ENCODE measurements at regions not wholly inside any gene's neighbourhood (a gene's known extent, or its start where the extent isn't known, plus 50 kb on each side); places are given as distances from the start of the nearest gene placed in this dataset.

DNA sequence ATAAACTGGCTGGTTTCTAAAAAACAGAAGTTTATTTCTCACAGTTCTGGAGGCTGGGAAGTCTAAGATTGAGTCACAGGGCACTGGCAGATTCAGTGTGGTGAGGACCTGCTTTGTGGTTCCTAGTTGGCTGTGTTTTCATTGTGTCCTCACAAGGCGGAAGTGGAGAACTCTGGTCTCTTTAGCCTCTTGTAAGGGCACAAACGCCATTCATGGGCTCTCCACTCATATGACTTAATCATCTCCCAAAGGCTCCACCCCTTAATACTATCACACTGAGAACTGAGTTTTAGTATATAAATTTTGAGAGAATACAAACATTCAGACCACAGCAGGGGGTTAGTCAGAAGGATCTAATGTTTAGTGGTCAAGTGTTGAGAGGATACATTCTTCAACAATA lies 208.2 kb downstream of the SEC61B start:
- ChIA-PET CTCF (ENCODE audit: low intra/inter-chr PET ratio, low total read pairs) (no interaction called here), POLR2A (no interaction called here)
- H4K20me1 ChIP-seq (ENCODE audit: insufficient read depth, low read length), result no peaks in the 10 kb centered on the region
- no peaks in the 10 kb centered on the region for H3K9me3 ChIP-seq (ENCODE audit: low read length)
- H3K27ac ChIP-seq (ENCODE audit: extremely low read length, insufficient read depth, low read length), result no peak overlapping the region
- no TSS peak for BruUV-seq (replicated peaks)
- intact Hi-C loops (cut with micrococcal nuclease; ENCODE audit: unreplicated experiment), result no loop called here
- DNase-seq (ENCODE audit: low spot score), result no peak
- no peaks in the 10 kb centered on the region for H3K27me3 ChIP-seq (ENCODE audit: control insufficient read depth in 1 of 2, insufficient read depth in 2 of 2, low read length in 2 of 2)
- no peak overlapping the region for H3K4me3 ChIP-seq (replicated peaks in 1 of 3; ENCODE audit: insufficient read depth in 1 of 3, low read depth in 2 of 3, low read length in 3 of 3)
- H3K9ac ChIP-seq (ENCODE audit: insufficient read depth, low read depth, low read length), result no peak overlapping the region
- H3K36me3 ChIP-seq (replicated peaks in 1 of 2; ENCODE audit: control insufficient read depth in 1 of 2, insufficient read depth in 2 of 2, low read length in 2 of 2), result no peaks in the 10 kb centered on the region
- TF ChIP-seq, protein P1, sequence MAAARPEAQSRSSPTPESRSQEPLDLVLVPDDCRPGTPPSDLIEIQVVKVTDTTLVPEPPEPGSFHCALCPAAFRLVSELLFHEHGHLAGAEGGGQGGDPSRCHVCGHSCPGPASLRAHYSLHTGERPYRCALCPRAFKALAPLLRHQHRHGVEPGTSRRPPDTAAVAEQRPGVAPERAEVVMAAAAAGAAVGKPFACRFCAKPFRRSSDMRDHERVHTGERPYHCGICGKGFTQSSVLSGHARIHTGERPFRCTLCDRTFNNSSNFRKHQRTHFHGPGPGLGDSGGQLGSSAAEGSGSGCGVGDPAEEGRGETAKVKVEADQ (CRISPR knock-in tag; IDR thresholded peaks at IDR 0.05; ENCODE audit: borderline replicate concordance), result no peak
- TF ChIP-seq, protein P2, sequence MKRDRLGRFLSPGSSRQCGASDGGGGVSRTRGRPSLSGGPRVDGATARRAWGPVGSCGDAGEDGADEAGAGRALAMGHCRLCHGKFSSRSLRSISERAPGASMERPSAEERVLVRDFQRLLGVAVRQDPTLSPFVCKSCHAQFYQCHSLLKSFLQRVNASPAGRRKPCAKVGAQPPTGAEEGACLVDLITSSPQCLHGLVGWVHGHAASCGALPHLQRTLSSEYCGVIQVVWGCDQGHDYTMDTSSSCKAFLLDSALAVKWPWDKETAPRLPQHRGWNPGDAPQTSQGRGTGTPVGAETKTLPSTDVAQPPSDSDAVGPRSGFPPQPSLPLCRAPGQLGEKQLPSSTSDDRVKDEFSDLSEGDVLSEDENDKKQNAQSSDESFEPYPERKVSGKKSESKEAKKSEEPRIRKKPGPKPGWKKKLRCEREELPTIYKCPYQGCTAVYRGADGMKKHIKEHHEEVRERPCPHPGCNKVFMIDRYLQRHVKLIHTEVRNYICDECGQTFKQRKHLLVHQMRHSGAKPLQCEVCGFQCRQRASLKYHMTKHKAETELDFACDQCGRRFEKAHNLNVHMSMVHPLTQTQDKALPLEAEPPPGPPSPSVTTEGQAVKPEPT (CRISPR knock-in tag; IDR thresholded peaks at IDR 0.05; ENCODE audit: low read depth), result no peak
- TF ChIP-seq, protein P3, sequence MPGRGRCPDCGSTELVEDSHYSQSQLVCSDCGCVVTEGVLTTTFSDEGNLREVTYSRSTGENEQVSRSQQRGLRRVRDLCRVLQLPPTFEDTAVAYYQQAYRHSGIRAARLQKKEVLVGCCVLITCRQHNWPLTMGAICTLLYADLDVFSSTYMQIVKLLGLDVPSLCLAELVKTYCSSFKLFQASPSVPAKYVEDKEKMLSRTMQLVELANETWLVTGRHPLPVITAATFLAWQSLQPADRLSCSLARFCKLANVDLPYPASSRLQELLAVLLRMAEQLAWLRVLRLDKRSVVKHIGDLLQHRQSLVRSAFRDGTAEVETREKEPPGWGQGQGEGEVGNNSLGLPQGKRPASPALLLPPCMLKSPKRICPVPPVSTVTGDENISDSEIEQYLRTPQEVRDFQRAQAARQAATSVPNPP (CRISPR knock-in tag; IDR thresholded peaks at IDR 0.05), result no peak
- TF ChIP-seq HNRNPUL1 (IDR thresholded peaks at IDR 0.05; ENCODE audit: low read depth, low read length), result no peak
- TF ChIP-seq, protein P4, sequence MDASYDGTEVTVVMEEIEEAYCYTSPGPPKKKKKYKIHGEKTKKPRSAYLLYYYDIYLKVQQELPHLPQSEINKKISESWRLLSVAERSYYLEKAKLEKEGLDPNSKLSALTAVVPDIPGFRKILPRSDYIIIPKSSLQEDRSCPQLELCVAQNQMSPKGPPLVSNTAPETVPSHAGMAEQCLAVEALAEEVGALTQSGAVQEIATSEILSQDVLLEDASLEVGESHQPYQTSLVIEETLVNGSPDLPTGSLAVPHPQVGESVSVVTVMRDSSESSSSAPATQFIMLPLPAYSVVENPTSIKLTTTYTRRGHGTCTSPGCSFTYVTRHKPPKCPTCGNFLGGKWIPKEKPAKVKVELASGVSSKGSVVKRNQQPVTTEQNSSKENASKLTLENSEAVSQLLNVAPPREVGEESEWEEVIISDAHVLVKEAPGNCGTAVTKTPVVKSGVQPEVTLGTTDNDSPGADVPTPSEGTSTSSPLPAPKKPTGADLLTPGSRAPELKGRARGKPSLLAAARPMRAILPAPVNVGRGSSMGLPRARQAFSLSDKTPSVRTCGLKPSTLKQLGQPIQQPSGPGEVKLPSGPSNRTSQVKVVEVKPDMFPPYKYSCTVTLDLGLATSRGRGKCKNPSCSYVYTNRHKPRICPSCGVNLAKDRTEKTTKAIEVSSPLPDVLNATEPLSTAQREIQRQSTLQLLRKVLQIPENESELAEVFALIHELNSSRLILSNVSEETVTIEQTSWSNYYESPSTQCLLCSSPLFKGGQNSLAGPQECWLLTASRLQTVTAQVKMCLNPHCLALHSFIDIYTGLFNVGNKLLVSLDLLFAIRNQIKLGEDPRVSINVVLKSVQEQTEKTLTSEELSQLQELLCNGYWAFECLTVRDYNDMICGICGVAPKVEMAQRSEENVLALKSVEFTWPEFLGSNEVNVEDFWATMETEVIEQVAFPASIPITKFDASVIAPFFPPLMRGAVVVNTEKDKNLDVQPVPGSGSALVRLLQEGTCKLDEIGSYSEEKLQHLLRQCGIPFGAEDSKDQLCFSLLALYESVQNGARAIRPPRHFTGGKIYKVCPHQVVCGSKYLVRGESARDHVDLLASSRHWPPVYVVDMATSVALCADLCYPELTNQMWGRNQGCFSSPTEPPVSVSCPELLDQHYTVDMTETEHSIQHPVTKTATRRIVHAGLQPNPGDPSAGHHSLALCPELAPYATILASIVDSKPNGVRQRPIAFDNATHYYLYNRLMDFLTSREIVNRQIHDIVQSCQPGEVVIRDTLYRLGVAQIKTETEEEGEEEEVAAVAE (CRISPR knock-in tag; IDR thresholded peaks at IDR 0.05; ENCODE audit: borderline replicate concordance), result no peak
- no peak for ATAC-seq
- no peak for FAIRE-seq
- peaks cover 16% of the 10 kb centered on the region for H3K4me1 ChIP-seq (ENCODE audit: insufficient read depth, low read length)
- in situ Hi-C loops (cut with HindIII; ENCODE audit: extremely low pct_ligation_motif_present, low pct_unique_long_range_greater_than_20kb), result no loop called here
- WGBS (ENCODE audit: low lambda C conversion rate), result 45% methylated on average over 2 of the region's 2 CpGs
- no peaks in the 10 kb centered on the region for H3K79me2 ChIP-seq (ENCODE audit: insufficient read depth, low read length)
- no peak overlapping the region for H2AFZ ChIP-seq (ENCODE audit: low read length)
- no peak overlapping the region for H3K4me2 ChIP-seq (ENCODE audit: low read depth, low read length)
